ENCODE measurements at regions not wholly inside any gene's neighbourhood (a gene's known extent, or its start where the extent isn't known, plus 50 kb on each side); places are given as distances from the start of the nearest gene placed in this dataset.

- TF ChIP-seq, protein P1, sequence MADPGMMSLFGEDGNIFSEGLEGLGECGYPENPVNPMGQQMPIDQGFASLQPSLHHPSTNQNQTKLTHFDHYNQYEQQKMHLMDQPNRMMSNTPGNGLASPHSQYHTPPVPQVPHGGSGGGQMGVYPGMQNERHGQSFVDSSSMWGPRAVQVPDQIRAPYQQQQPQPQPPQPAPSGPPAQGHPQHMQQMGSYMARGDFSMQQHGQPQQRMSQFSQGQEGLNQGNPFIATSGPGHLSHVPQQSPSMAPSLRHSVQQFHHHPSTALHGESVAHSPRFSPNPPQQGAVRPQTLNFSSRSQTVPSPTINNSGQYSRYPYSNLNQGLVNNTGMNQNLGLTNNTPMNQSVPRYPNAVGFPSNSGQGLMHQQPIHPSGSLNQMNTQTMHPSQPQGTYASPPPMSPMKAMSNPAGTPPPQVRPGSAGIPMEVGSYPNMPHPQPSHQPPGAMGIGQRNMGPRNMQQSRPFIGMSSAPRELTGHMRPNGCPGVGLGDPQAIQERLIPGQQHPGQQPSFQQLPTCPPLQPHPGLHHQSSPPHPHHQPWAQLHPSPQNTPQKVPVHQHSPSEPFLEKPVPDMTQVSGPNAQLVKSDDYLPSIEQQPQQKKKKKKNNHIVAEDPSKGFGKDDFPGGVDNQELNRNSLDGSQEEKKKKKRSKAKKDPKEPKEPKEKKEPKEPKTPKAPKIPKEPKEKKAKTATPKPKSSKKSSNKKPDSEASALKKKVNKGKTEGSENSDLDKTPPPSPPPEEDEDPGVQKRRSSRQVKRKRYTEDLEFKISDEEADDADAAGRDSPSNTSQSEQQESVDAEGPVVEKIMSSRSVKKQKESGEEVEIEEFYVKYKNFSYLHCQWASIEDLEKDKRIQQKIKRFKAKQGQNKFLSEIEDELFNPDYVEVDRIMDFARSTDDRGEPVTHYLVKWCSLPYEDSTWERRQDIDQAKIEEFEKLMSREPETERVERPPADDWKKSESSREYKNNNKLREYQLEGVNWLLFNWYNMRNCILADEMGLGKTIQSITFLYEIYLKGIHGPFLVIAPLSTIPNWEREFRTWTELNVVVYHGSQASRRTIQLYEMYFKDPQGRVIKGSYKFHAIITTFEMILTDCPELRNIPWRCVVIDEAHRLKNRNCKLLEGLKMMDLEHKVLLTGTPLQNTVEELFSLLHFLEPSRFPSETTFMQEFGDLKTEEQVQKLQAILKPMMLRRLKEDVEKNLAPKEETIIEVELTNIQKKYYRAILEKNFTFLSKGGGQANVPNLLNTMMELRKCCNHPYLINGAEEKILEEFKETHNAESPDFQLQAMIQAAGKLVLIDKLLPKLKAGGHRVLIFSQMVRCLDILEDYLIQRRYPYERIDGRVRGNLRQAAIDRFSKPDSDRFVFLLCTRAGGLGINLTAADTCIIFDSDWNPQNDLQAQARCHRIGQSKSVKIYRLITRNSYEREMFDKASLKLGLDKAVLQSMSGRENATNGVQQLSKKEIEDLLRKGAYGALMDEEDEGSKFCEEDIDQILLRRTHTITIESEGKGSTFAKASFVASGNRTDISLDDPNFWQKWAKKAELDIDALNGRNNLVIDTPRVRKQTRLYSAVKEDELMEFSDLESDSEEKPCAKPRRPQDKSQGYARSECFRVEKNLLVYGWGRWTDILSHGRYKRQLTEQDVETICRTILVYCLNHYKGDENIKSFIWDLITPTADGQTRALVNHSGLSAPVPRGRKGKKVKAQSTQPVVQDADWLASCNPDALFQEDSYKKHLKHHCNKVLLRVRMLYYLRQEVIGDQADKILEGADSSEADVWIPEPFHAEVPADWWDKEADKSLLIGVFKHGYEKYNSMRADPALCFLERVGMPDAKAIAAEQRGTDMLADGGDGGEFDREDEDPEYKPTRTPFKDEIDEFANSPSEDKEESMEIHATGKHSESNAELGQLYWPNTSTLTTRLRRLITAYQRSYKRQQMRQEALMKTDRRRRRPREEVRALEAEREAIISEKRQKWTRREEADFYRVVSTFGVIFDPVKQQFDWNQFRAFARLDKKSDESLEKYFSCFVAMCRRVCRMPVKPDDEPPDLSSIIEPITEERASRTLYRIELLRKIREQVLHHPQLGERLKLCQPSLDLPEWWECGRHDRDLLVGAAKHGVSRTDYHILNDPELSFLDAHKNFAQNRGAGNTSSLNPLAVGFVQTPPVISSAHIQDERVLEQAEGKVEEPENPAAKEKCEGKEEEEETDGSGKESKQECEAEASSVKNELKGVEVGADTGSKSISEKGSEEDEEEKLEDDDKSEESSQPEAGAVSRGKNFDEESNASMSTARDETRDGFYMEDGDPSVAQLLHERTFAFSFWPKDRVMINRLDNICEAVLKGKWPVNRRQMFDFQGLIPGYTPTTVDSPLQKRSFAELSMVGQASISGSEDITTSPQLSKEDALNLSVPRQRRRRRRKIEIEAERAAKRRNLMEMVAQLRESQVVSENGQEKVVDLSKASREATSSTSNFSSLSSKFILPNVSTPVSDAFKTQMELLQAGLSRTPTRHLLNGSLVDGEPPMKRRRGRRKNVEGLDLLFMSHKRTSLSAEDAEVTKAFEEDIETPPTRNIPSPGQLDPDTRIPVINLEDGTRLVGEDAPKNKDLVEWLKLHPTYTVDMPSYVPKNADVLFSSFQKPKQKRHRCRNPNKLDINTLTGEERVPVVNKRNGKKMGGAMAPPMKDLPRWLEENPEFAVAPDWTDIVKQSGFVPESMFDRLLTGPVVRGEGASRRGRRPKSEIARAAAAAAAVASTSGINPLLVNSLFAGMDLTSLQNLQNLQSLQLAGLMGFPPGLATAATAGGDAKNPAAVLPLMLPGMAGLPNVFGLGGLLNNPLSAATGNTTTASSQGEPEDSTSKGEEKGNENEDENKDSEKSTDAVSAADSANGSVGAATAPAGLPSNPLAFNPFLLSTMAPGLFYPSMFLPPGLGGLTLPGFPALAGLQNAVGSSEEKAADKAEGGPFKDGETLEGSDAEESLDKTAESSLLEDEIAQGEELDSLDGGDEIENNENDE (IDR thresholded peaks at IDR 0.05; ENCODE audit: insufficient replicate concordance, low read length), result no peak
Measured at GRCh38 chr5:171573021-171573420, 153.6 kb downstream of the FGF18 start (continued).

All from H1 (cell line).